Upper lobe of right lung (tissue), 1 donor: ENCODE measurements at regions not wholly inside any gene's neighbourhood (a gene's known extent, or its start where the extent isn't known, plus 50 kb on each side); places are given as distances from the start of the nearest gene placed in this dataset.

ENCODE experiments used
- ATAC-seq: fragments of 200-7000 bp; cut with Tn5 transposase; one replicate; pipeline ENCODE4 v1.9.1; 2020; ENCODE audit warnings: mild to moderate bottlenecking, moderate library complexity
- DNase-seq: peaks from one replicate; pipeline ENCODE4 v3.0.0-alpha.2; 2020
- H3K27ac ChIP-seq: fragments of 200-600 bp; one replicate; pipeline ENCODE4 v1.8.0; 2022
- H3K27me3 ChIP-seq: fragments of 200-600 bp; one replicate; pipeline ENCODE4 v1.8.0; 2022; ENCODE audit warnings: mild to moderate bottlenecking
- H3K36me3 ChIP-seq: fragments of 200-600 bp; one replicate; pipeline ENCODE4 v1.8.0; 2022
- H3K4me1 ChIP-seq: fragments of 200-600 bp; one replicate; pipeline ENCODE4 v1.8.0; 2022
- H3K4me3 ChIP-seq: fragments of 200-600 bp; one replicate; pipeline ENCODE4 v1.8.0; 2022; ENCODE audit warnings: mild to moderate bottlenecking
- H3K9me3 ChIP-seq: fragments of 200-600 bp; one replicate; pipeline ENCODE4 v1.8.0; 2022
- intact Hi-C: fragments of 100-400 bp; cut with DNase I; formaldehyde crosslinking; loops from one replicate; pipeline ENCODE4 v1.11.0; 2022
- TF ChIP-seq, protein P1 (sequence below): fragments of 200-600 bp; IDR thresholded peaks from one replicate; pipeline ENCODE4 v1.8.0; 2022; ENCODE audit warnings: antibody characterized with exemption
- donor health status: DM: no; HTN: yes; CAD: no; lungs with severe emphysema.

DNA sequence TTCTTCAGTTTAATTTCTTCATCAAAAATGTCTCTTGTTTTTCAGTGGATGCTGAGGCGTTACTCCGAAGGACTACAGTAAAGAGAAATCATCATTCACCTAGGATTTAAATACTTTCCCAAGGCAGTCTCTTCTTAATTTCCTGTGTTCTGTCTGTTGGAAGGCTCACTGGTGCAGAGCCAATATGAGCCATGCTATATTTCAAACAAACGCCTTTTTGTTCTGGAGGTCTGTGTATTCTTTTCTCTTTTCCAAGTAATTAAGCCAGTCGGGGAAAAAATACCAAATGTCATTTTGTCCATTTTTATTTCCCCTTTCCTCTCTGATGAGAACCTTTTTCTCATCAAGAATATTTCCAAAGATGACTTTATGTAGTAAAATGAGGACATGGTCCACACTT is 206.5 kb downstream of the RWDD3 start:
- ATAC-seq (no peak), DNase-seq (no peak)
- Histone ChIP-seq H3K27ac (no peak overlapping the region), H3K27me3 (no peaks in the 10 kb centered on the region), H3K4me3 (no peak overlapping the region), H3K36me3 (no peaks in the 10 kb centered on the region), H3K4me1 (no peaks in the 10 kb centered on the region), H3K9me3 (no peaks in the 10 kb centered on the region)
- intact Hi-C loops, result no loop called here
- TF ChIP-seq, protein P1, sequence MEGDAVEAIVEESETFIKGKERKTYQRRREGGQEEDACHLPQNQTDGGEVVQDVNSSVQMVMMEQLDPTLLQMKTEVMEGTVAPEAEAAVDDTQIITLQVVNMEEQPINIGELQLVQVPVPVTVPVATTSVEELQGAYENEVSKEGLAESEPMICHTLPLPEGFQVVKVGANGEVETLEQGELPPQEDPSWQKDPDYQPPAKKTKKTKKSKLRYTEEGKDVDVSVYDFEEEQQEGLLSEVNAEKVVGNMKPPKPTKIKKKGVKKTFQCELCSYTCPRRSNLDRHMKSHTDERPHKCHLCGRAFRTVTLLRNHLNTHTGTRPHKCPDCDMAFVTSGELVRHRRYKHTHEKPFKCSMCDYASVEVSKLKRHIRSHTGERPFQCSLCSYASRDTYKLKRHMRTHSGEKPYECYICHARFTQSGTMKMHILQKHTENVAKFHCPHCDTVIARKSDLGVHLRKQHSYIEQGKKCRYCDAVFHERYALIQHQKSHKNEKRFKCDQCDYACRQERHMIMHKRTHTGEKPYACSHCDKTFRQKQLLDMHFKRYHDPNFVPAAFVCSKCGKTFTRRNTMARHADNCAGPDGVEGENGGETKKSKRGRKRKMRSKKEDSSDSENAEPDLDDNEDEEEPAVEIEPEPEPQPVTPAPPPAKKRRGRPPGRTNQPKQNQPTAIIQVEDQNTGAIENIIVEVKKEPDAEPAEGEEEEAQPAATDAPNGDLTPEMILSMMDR, result no peak

DNA sequence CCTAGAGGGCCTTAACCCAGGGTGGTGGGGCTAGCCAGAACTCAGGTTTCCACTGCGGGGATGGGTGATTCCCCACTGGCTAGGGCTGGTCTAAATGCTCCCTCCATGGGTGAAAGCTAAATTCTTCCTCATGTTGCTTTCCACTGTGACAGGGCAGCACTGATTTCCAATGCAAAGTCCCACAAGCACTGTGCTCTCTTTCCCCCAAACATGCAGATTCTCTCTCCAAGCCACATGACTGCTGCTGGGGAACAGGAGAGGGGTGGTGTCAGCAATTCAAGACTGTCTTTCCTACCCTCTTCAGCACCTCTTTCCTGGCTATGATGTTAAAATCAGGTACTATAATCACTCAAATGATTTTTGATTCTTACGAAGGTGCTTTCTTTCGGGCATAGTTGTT is 215.5 kb downstream of the RWDD3 start:
- ATAC-seq (no peak), DNase-seq (no peak)
- TF ChIP-seq, protein P1, result no peak
- no peaks in the 10 kb centered on the region for H3K9me3 ChIP-seq
- no peak overlapping the region for H3K4me3 ChIP-seq
- no peaks in the 10 kb centered on the region for H3K27me3 ChIP-seq
- no peak overlapping the region for H3K27ac ChIP-seq
- H3K36me3 ChIP-seq, result no peaks in the 10 kb centered on the region
- no peaks in the 10 kb centered on the region for H3K4me1 ChIP-seq
- intact Hi-C loops, result no loop called here

DNA sequence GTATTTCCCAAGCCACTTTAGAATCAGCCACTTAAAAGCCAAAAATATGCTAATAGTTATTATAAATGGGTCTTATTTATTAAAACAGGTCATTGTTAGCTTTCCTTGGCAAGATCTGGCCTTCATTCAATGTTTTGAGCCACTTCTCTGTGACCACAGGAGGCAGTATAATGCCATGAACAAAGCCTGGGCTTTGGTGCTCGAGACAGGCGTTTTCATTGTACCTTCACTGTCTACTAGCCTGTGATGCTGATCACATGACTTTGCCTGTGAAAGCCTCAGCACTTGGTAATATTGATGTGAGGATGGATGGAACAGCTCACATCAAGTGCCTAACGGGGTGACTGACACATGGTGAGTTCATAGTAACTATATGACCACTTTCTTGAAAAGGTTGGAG is 217.0 kb downstream of the RWDD3 start:
- H3K4me1 ChIP-seq, result no peaks in the 10 kb centered on the region
- DNase-seq (no peak), ATAC-seq (no peak)
- no peak overlapping the region for H3K27ac ChIP-seq
- TF ChIP-seq, protein P1, result no peak
- no peak overlapping the region for H3K4me3 ChIP-seq
- intact Hi-C loops, result no loop called here
- no peaks in the 10 kb centered on the region for H3K36me3 ChIP-seq
- no peaks in the 10 kb centered on the region for H3K27me3 ChIP-seq
- H3K9me3 ChIP-seq, result no peaks in the 10 kb centered on the region

DNA sequence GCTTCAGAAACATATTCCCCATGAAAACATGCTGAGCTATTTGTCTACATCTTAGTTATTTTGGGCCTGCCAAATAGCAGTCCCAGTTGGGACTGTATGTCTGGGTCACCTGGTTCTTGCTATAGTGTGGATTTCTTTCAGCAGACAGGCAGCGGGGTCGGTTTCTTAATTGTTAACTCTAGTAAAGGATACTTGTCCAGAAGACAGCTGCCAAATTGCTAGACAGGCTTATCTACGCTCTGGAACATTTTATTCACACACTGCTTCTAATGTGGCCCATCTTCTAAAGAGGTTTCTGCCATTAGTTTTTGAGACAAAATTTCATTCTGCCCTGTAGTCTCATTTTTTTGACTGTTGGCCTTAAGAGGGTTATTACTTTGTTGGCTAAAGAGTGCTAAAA is 217.9 kb downstream of the RWDD3 start:
- Histone ChIP-seq H3K4me3 (no peak overlapping the region), H3K9me3 (no peaks in the 10 kb centered on the region), H3K27me3 (no peaks in the 10 kb centered on the region), H3K27ac (no peak overlapping the region), H3K4me1 (no peaks in the 10 kb centered on the region), H3K36me3 (no peaks in the 10 kb centered on the region)
- intact Hi-C loops, result no loop called here
- DNase-seq (no peak), ATAC-seq (no peak)
- TF ChIP-seq, protein P1, result no peak

DNA sequence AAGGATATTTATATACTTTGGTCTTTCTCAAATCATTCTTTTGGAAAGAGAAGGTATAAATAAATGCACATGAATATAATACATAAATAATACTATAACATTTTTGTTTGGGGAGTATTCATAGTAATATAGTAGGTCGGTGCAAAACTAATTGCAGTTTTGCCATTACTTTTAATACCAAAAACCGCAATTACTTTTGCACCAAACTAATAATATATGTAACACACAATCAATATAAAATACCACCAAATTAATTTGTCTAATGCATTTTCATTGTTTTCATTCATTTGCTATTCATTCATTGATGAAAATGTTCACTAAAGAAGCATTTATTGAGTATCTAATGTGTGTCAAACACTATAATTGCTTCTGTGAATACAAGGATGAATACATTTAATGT is 219.0 kb downstream of the RWDD3 start:
- no peaks in the 10 kb centered on the region for H3K36me3 ChIP-seq
- H3K27me3 ChIP-seq, result no peaks in the 10 kb centered on the region
- TF ChIP-seq, protein P1, result no peak
- no peak for ATAC-seq
- no peak overlapping the region for H3K27ac ChIP-seq
- H3K4me3 ChIP-seq, result no peak overlapping the region
- intact Hi-C loops, result no loop called here
- H3K4me1 ChIP-seq, result no peaks in the 10 kb centered on the region
- no peaks in the 10 kb centered on the region for H3K9me3 ChIP-seq
- DNase-seq, result no peak

DNA sequence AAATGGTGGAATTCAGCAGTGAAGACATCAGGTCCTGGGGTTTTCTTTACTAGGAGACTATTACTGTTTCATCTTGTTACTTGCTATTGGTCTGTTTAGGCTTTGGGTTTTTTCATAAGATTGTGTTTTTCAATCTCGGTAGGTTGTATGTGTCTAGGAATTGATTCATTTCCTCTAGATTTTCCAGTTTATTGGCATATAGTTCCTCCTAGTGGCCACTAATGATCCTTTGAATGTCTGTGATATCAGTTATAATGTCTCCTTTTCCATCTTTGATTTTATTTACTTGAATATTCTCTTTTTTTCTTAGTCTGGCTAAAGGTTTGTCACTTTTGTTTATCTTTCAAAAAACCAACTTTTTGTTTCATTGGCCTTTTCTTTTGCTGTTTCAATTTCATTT is 233.0 kb downstream of the RWDD3 start:
- TF ChIP-seq, protein P1, result no peak
- ATAC-seq (no peak), DNase-seq (no peak)
- no peaks in the 10 kb centered on the region for H3K9me3 ChIP-seq
- H3K27me3 ChIP-seq, result no peaks in the 10 kb centered on the region
- no peak overlapping the region for H3K27ac ChIP-seq
- intact Hi-C loops, result no loop called here
- H3K4me3 ChIP-seq, result no peak overlapping the region
- no peaks in the 10 kb centered on the region for H3K36me3 ChIP-seq
- H3K4me1 ChIP-seq, result no peaks in the 10 kb centered on the region
